ENCODE measurements at regions not wholly inside any gene's neighbourhood (a gene's known extent, or its start where the extent isn't known, plus 50 kb on each side); places are given as distances from the start of the nearest gene placed in this dataset.

- TF ChIP-seq ZFP3 (CRISPR knock-in tag; IDR thresholded peaks at IDR 0.05) (no peak), TCF4 (CRISPR knock-in tag; IDR thresholded peaks at IDR 0.05; ENCODE audit: borderline replicate concordance) (no peak), PATZ1 (CRISPR knock-in tag; IDR thresholded peaks at IDR 0.05; ENCODE audit: borderline replicate concordance) (no peak), RARB (CRISPR knock-in tag; IDR thresholded peaks at IDR 0.05) (no peak), ESRRG (CRISPR knock-in tag; IDR thresholded peaks at IDR 0.05) (no peak), ISL1 (CRISPR knock-in tag; IDR thresholded peaks at IDR 0.05) (no peak), ZNF565 (CRISPR knock-in tag; conservative IDR thresholded peaks at IDR 0.05; ENCODE audit: low read depth) (no peak), ZNF70 (CRISPR knock-in tag; IDR thresholded peaks at IDR 0.05) (no peak), GLIS3 (CRISPR knock-in tag; IDR thresholded peaks at IDR 0.05) (no peak)
Measured at GRCh38 chr4:3845094-3845743, 79.0 kb downstream of the ADRA2C start.
